ENCODE measurements at regions not wholly inside any gene's neighbourhood (a gene's known extent, or its start where the extent isn't known, plus 50 kb on each side); places are given as distances from the start of the nearest gene placed in this dataset.
A peak's percentile ranks its signal among the peaks of the same experiment; 100 is the strongest.
"Not testable (repeated sequence)": the region's sequence is repeated elsewhere in the genome, so short reads cannot be mapped to it uniquely, and the experiment has no call there.

DNA sequence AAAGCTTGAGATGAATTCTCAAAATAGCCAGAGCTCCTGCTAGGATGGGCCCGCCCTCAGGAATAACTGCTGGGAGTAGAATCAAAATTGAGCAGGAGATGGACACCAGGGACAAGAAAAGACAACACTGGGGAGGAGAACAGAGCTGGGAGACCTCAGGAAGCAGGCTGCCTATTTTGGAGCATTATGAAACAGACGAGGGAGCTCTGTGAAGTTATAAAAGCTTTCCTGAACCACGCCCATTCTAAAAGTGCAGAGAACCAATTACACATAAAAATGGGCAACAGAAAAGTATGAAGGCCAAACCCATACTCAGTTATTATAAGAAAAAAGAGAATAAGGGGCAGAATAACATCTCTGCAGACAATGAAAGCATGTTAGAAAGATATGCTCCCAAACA lies 213.9 kb upstream of the TRPC7 start:
- Histone ChIP-seq H3K79me2 (ENCODE audit: insufficient read depth, low read length) (no peaks in the 10 kb centered on the region), H3K27me3 (ENCODE audit: insufficient read depth, low read length, poor library complexity, severe bottlenecking) (no peaks in the 10 kb centered on the region), H3F3A (ENCODE audit: low read depth) (no peaks in the 10 kb centered on the region), H3K36me3 (ENCODE audit: insufficient read depth, low read length) (no peaks in the 10 kb centered on the region), H2AFZ (ENCODE audit: low read length) (peak overlapping the region; percentile 19; the same call in 1 of the 2 replicates), H3K9me2 (replicated peaks; ENCODE audit: low read depth, low read length) (no peaks in the 10 kb centered on the region), H3K4me2 (ENCODE audit: low read depth, low read length, poor library complexity, severe bottlenecking) (no peak overlapping the region), H3K4me3 (ENCODE audit: low read length, poor library complexity, severe bottlenecking) (no peak overlapping the region), H4K20me1 (ENCODE audit: insufficient read depth, low read length, poor library complexity, severe bottlenecking) (no peaks in the 10 kb centered on the region), H3K4me1 (ENCODE audit: insufficient read depth, low read length, poor library complexity, severe bottlenecking) (peaks cover 7% of the 10 kb centered on the region), H3K9ac (ENCODE audit: low read depth, low read length, poor library complexity, severe bottlenecking) (no peak overlapping the region), H3K9me3 (ENCODE audit: insufficient read depth, low read depth, low read length) (no peaks in the 10 kb centered on the region)
- no peak for TF ChIP-seq EZH2phosphoT487 (IDR thresholded peaks at IDR 0.05; ENCODE audit: borderline replicate concordance)

DNA sequence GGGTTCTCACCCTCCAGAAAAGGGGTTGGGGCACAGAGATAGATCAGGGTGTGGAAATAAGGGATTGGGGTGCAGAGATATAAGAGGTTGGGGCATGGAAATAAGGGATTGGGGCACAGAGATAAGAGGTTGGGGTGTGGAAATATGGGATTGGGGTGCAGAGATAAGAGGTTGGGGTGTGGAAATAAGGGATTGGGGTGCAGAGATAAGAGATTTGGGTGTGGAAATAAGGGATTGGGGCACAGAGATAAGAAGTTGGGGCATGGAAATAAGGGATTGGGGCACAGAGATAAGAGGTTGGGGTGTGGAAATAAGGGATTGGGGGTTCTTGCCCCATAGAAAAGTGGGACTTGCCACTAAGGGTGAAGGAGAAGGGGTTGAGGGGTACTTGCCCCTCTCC lies 204.5 kb upstream of the TRPC7 start:
- not testable (repeated sequence) for H3F3A ChIP-seq (ENCODE audit: low read depth); H3K9me3 ChIP-seq (ENCODE audit: insufficient read depth, low read depth, low read length)

GRCh38 chr5:136565457-136565856 lies 200.1 kb upstream of the TRPC7 start:
- not testable (repeated sequence) for H3K4me2 ChIP-seq (ENCODE audit: low read depth, low read length, poor library complexity, severe bottlenecking); H3K36me3 ChIP-seq (ENCODE audit: insufficient read depth, low read length); H3K9ac ChIP-seq (ENCODE audit: low read depth, low read length, poor library complexity, severe bottlenecking); H3K27me3 ChIP-seq (ENCODE audit: insufficient read depth, low read length, poor library complexity, severe bottlenecking); H3K4me1 ChIP-seq (ENCODE audit: insufficient read depth, low read length, poor library complexity, severe bottlenecking); H3K79me2 ChIP-seq (ENCODE audit: insufficient read depth, low read length); H3K9me3 ChIP-seq (ENCODE audit: insufficient read depth, low read depth, low read length); H2AFZ ChIP-seq (ENCODE audit: low read length); H3K9me2 ChIP-seq (replicated peaks; ENCODE audit: low read depth, low read length); H3K4me3 ChIP-seq (ENCODE audit: low read length, poor library complexity, severe bottlenecking); H4K20me1 ChIP-seq (ENCODE audit: insufficient read depth, low read length, poor library complexity, severe bottlenecking); H3F3A ChIP-seq (ENCODE audit: low read depth)

More for the DNA sequence above, 204.5 kb upstream of the TRPC7 start:
- H3K4me2 ChIP-seq (ENCODE audit: low read depth, low read length, poor library complexity, severe bottlenecking); H3K79me2 ChIP-seq (ENCODE audit: insufficient read depth, low read length); H3K36me3 ChIP-seq (ENCODE audit: insufficient read depth, low read length); H3K4me1 ChIP-seq (ENCODE audit: insufficient read depth, low read length, poor library complexity, severe bottlenecking); H3K9ac ChIP-seq (ENCODE audit: low read depth, low read length, poor library complexity, severe bottlenecking); H2AFZ ChIP-seq (ENCODE audit: low read length); H3K4me3 ChIP-seq (ENCODE audit: low read length, poor library complexity, severe bottlenecking); H4K20me1 ChIP-seq (ENCODE audit: insufficient read depth, low read length, poor library complexity, severe bottlenecking); H3K27me3 ChIP-seq (ENCODE audit: insufficient read depth, low read length, poor library complexity, severe bottlenecking); H3K9me2 ChIP-seq (replicated peaks; ENCODE audit: low read depth, low read length): not testable (repeated sequence)

GRCh38 chr5:136565050-136565449 lies 199.7 kb upstream of the TRPC7 start:
- not testable (repeated sequence) for H3K27me3 ChIP-seq (ENCODE audit: insufficient read depth, low read length, poor library complexity, severe bottlenecking); H3K4me1 ChIP-seq (ENCODE audit: insufficient read depth, low read length, poor library complexity, severe bottlenecking); H3K9me3 ChIP-seq (ENCODE audit: insufficient read depth, low read depth, low read length); H4K20me1 ChIP-seq (ENCODE audit: insufficient read depth, low read length, poor library complexity, severe bottlenecking); H3K36me3 ChIP-seq (ENCODE audit: insufficient read depth, low read length); H2AFZ ChIP-seq (ENCODE audit: low read length); H3K9ac ChIP-seq (ENCODE audit: low read depth, low read length, poor library complexity, severe bottlenecking); H3K9me2 ChIP-seq (replicated peaks; ENCODE audit: low read depth, low read length); H3F3A ChIP-seq (ENCODE audit: low read depth); H3K79me2 ChIP-seq (ENCODE audit: insufficient read depth, low read length); H3K4me3 ChIP-seq (ENCODE audit: low read length, poor library complexity, severe bottlenecking); H3K4me2 ChIP-seq (ENCODE audit: low read depth, low read length, poor library complexity, severe bottlenecking)

GRCh38 chr5:136564431-136564830 lies 199.1 kb upstream of the TRPC7 start:
- H4K20me1 ChIP-seq (ENCODE audit: insufficient read depth, low read length, poor library complexity, severe bottlenecking); H3K9ac ChIP-seq (ENCODE audit: low read depth, low read length, poor library complexity, severe bottlenecking); H3K79me2 ChIP-seq (ENCODE audit: insufficient read depth, low read length); H3K4me1 ChIP-seq (ENCODE audit: insufficient read depth, low read length, poor library complexity, severe bottlenecking); H3K36me3 ChIP-seq (ENCODE audit: insufficient read depth, low read length); H2AFZ ChIP-seq (ENCODE audit: low read length); H3K27me3 ChIP-seq (ENCODE audit: insufficient read depth, low read length, poor library complexity, severe bottlenecking); H3F3A ChIP-seq (ENCODE audit: low read depth); H3K9me2 ChIP-seq (replicated peaks; ENCODE audit: low read depth, low read length); H3K4me3 ChIP-seq (ENCODE audit: low read length, poor library complexity, severe bottlenecking); H3K9me3 ChIP-seq (ENCODE audit: insufficient read depth, low read depth, low read length); H3K4me2 ChIP-seq (ENCODE audit: low read depth, low read length, poor library complexity, severe bottlenecking): not testable (repeated sequence)

All from Loucy (cell line).